Stimulated activated naive B cell treated with anti-CD40 and anti-IgM and Interleukin-4, amounts not matched to agents 10 μg/mL and 1 μg/mL and 100 μg/mL, for 72 hours (primary cell): ENCODE measurements at regions not wholly inside any gene's neighbourhood (a gene's known extent, or its start where the extent isn't known, plus 50 kb on each side); places are given as distances from the start of the nearest gene placed in this dataset.
"Not testable (repeated sequence)": the region's sequence is repeated elsewhere in the genome, so short reads cannot be mapped to it uniquely, and the experiment has no call there.

Experiments
- ATAC-seq, 2 donors: fragments of 150-1000 bp; cut with Tn5 transposase; replicated peaks; 2 replicates each; pipeline ENCODE4 v1.10.0; 2021; ENCODE audit warnings: moderate library complexity in 1 of 2
- DNase-seq: peaks from one replicate; pipeline ENCODE4 v3.0.0; 2021
- H3K27ac Mint-ChIP-seq: one replicate; pipeline ENCODE4 v1.8.0; 2022; ENCODE audit warnings: mild to moderate bottlenecking, mixed read lengths
- H3K27me3 Mint-ChIP-seq, 2 donors: one replicate each; pipeline ENCODE4 v1.8.0; 2022; ENCODE audit warnings: mixed read lengths in 2 of 2
- H3K36me3 Mint-ChIP-seq, 2 donors: one replicate each; pipeline ENCODE4 v1.8.0; 2022; ENCODE audit warnings: mixed read lengths in 2 of 2, mild to moderate bottlenecking in 1 of 2
- H3K4me1 Mint-ChIP-seq, 2 donors: one replicate each; pipeline ENCODE4 v1.8.0; 2022; ENCODE audit warnings: mixed read lengths in 2 of 2, mild to moderate bottlenecking in 1 of 2
- H3K4me3 Mint-ChIP-seq, 2 donors: one replicate each; pipeline ENCODE4 v1.8.0; 2022; ENCODE audit warnings: mild to moderate bottlenecking in 2 of 2, mixed read lengths in 2 of 2, moderate library complexity in 1 of 2
- H3K9me3 Mint-ChIP-seq, 2 donors: one replicate each; pipeline ENCODE4 v1.8.0; 2022; ENCODE audit warnings: mixed read lengths in 2 of 2, mild to moderate bottlenecking in 1 of 2

- Mint-ChIP-seq H3K4me1 (no peaks in the 10 kb centered on the region), H3K27ac (no peak overlapping the region), H3K9me3 (peaks cover 11% of the 10 kb centered on the region in 2 donors), H3K36me3 (no peaks in the 10 kb centered on the region), H3K27me3 (peaks cover 5 to 6% of the 10 kb centered on the region in 2 donors), H3K4me3 (no peak overlapping the region)
- no peak for DNase-seq
- ATAC-seq, result no peak
Measured at GRCh38 chr11:130655300-130655699, 206.9 kb downstream of the ADAMTS15 start.

- Mint-ChIP-seq H3K9me3 (peaks cover 0 to 2% of the 10 kb centered on the region in 2 donors), H3K27me3 (no peaks in the 10 kb centered on the region), H3K36me3 (no peaks in the 10 kb centered on the region), H3K27ac (no peak overlapping the region), H3K4me1 (no peaks in the 10 kb centered on the region), H3K4me3 (no peak overlapping the region)
- ATAC-seq, result no peak
- no peak for DNase-seq
Measured at GRCh38 chr11:130666781-130667251, 218.4 kb downstream of the ADAMTS15 start.

DNA sequence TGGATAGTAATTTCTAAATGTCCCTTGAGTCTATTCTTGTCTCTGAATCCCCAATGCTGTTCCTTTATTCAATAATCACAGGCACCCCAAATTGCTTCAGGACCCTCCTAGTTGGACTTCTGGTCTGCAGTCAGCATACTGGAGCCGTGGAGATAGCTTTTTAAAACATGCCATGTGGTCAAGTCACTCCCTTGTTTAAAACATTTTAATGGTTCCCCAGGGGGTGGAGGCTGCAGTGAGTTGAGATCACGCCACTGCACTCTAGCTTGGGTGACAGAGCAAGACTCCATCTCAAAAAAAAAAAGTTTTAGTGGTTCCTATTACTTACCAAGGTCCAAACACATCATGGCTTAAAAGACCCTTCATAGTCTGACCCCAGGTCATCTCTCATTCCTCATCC lies 220.3 kb downstream of the ADAMTS15 start:
- no peak overlapping the region for H3K4me3 Mint-ChIP-seq
- H3K4me1 Mint-ChIP-seq, result no peaks in the 10 kb centered on the region
- no peak overlapping the region for H3K27ac Mint-ChIP-seq
- no peaks in the 10 kb centered on the region for H3K36me3 Mint-ChIP-seq
- H3K27me3 Mint-ChIP-seq, result no peaks in the 10 kb centered on the region
- no peak for ATAC-seq
- H3K9me3 Mint-ChIP-seq, result peaks cover 0 to 2% of the 10 kb centered on the region in 2 donors
- DNase-seq, result no peak

DNA sequence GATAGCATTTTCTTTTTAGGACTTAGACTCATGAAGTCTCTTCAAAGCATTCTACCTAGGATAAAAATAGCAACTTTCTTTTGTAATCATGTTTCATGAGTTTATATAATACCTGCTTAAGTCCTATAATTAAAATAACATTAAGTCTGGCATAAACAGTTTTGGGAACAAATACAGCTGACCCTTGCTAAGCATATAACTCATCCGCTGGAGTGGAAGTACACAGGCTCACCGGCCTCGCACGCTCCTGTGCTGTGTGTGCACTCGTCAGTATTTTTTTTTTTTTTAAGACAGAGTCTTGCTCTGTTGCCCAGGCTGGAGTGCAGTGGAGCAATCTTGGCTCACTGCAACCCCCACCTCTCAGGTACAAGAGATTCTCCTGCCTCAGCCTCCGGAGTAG lies 221.8 kb downstream of the ADAMTS15 start:
- H3K9me3 Mint-ChIP-seq, result peaks cover 0 to 2% of the 10 kb centered on the region in 2 donors
- H3K27me3 Mint-ChIP-seq, result no peaks in the 10 kb centered on the region
- H3K4me3 Mint-ChIP-seq, result no peak overlapping the region
- no peaks in the 10 kb centered on the region for H3K4me1 Mint-ChIP-seq
- H3K36me3 Mint-ChIP-seq, result no peaks in the 10 kb centered on the region
- DNase-seq (no peak), ATAC-seq (no peak)
- no peak overlapping the region for H3K27ac Mint-ChIP-seq

- Mint-ChIP-seq H3K36me3 (no peaks in the 10 kb centered on the region), H3K4me3 (no peak overlapping the region), H3K9me3 (peaks cover 0 to 2% of the 10 kb centered on the region in 2 donors), H3K27me3 (no peaks in the 10 kb centered on the region), H3K27ac (no peak overlapping the region), H3K4me1 (no peaks in the 10 kb centered on the region)
- no peak for DNase-seq
- no peak for ATAC-seq
Measured at GRCh38 chr11:130671801-130672700, 223.6 kb downstream of the ADAMTS15 start.

- no peak overlapping the region for H3K27ac Mint-ChIP-seq
- no peaks in the 10 kb centered on the region for H3K27me3 Mint-ChIP-seq
- no peak overlapping the region for H3K4me3 Mint-ChIP-seq
- DNase-seq, result no peak
- H3K4me1 Mint-ChIP-seq, result no peaks in the 10 kb centered on the region
- no peak for ATAC-seq
- no peaks in the 10 kb centered on the region for H3K36me3 Mint-ChIP-seq
- peaks cover 0 to 2% of the 10 kb centered on the region in 2 donors for H3K9me3 Mint-ChIP-seq
Measured at GRCh38 chr11:130672911-130673310, 224.5 kb downstream of the ADAMTS15 start.

GRCh38 chr11:130673698-130674097 lies 225.3 kb downstream of the ADAMTS15 start:
- Mint-ChIP-seq H3K4me3 (no peak overlapping the region), H3K27ac (no peak overlapping the region), H3K36me3 (no peaks in the 10 kb centered on the region), H3K9me3 (peaks cover 1 to 4% of the 10 kb centered on the region in 2 donors), H3K27me3 (no peaks in the 10 kb centered on the region), H3K4me1 (no peaks in the 10 kb centered on the region)
- ATAC-seq (no peak), DNase-seq (no peak)

GRCh38 chr11:130674686-130675308 lies 226.4 kb downstream of the ADAMTS15 start:
- ATAC-seq, result no peak

DNA sequence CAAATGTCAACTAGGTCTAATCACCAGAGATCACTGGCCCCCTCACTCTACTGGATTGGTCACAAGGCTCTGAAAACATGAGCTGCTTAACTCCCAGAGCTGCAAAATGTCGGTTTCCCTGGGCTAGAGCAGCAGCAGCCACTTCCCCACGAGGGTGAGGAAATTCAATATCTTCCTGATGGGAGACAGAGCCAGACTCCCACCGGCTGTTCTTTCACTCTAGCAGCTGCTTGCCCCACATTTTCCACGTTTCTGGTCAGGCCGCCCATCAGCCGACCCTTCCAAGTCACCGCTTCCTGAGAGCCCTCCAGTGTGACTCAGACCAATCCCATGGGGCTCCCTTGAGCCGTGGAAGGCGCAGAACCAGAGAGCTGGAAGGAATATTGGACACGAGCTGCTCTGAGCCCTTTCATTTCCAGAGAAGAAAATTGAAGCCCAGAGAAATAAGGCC lies 227.0 kb downstream of the ADAMTS15 start:
- Mint-ChIP-seq H3K36me3 (no peaks in the 10 kb centered on the region), H3K4me1 (no peaks in the 10 kb centered on the region), H3K9me3 (peaks cover 11 to 13% of the 10 kb centered on the region in 2 donors), H3K4me3 (no peak overlapping the region), H3K27ac (no peak overlapping the region), H3K27me3 (no peaks in the 10 kb centered on the region)
- no peak for DNase-seq
- no peak for ATAC-seq

More at GRCh38 chr11:130674686-130675308, 226.4 kb downstream of the ADAMTS15 start:
- H3K27me3 Mint-ChIP-seq, result no peaks in the 10 kb centered on the region
- H3K9me3 Mint-ChIP-seq, result peaks cover 9 to 12% of the 10 kb centered on the region in 2 donors
- H3K4me1 Mint-ChIP-seq, result no peaks in the 10 kb centered on the region
- H3K36me3 Mint-ChIP-seq, result no peaks in the 10 kb centered on the region
- no peak overlapping the region for H3K27ac Mint-ChIP-seq
- H3K4me3 Mint-ChIP-seq, result no peak overlapping the region
- DNase-seq, result no peak

DNA sequence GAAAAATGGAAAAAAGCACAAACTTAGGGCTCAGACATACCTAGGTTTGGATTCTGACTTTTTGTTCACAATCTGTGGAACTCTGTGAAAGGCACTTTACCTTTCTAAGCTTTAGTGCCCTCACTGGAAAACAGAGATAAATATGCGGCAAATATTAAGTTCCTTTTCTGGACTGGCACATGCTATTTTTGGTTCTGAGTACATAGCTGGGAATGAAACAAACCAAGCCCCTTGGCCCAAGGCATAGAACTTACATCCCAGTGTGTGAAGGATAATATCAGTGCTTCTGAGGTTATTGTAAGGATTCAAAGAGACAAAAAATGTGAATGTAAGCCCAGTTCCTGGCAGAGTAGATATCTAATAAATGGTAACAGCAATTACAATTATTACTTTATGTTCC lies 227.5 kb downstream of the ADAMTS15 start:
- no peak for DNase-seq
- no peak overlapping the region for H3K27ac Mint-ChIP-seq
- no peaks in the 10 kb centered on the region for H3K4me1 Mint-ChIP-seq
- no peak for ATAC-seq
- H3K27me3 Mint-ChIP-seq, result no peaks in the 10 kb centered on the region
- peaks cover 14 to 16% of the 10 kb centered on the region in 2 donors for H3K9me3 Mint-ChIP-seq
- H3K36me3 Mint-ChIP-seq, result no peaks in the 10 kb centered on the region
- H3K4me3 Mint-ChIP-seq, result no peak overlapping the region

GRCh38 chr11:130677486-130678153 lies 229.2 kb downstream of the ADAMTS15 start:
- no peak for DNase-seq
- Mint-ChIP-seq H3K27ac (no peak overlapping the region), H3K4me1 (no peaks in the 10 kb centered on the region), H3K27me3 (no peaks in the 10 kb centered on the region), H3K9me3 (peaks cover 18 to 20% of the 10 kb centered on the region in 2 donors), H3K4me3 (no peak overlapping the region), H3K36me3 (no peaks in the 10 kb centered on the region)
- ATAC-seq, result no peak

- no peak for ATAC-seq
- no peak for DNase-seq
- Mint-ChIP-seq H3K36me3 (no peaks in the 10 kb centered on the region), H3K27ac (no peak overlapping the region), H3K9me3 (peaks cover 22 to 24% of the 10 kb centered on the region in 2 donors), H3K4me3 (no peak overlapping the region), H3K4me1 (no peaks in the 10 kb centered on the region), H3K27me3 (peaks cover 0 to under 1% of the 10 kb centered on the region in 2 donors)
Measured at GRCh38 chr11:130679247-130679646, 230.8 kb downstream of the ADAMTS15 start.

- H3K4me1 Mint-ChIP-seq, result not testable (repeated sequence)
Measured at GRCh38 chr11:130682471-130682870, 233.8 kb downstream of the SNX19 start.

GRCh38 chr11:130689222-130689908 lies 226.9 kb downstream of the SNX19 start:
- DNase-seq (no peak), ATAC-seq (no peak)
- Mint-ChIP-seq H3K4me1 (no peaks in the 10 kb centered on the region), H3K9me3 (peaks cover 2 to 7% of the 10 kb centered on the region in 2 donors), H3K36me3 (no peaks in the 10 kb centered on the region), H3K27ac (no peak overlapping the region), H3K27me3 (peaks cover 0 to 5% of the 10 kb centered on the region in 2 donors), H3K4me3 (no peak overlapping the region)

More at GRCh38 chr11:130682471-130682870, 233.8 kb downstream of the SNX19 start:
- H3K27ac Mint-ChIP-seq, H3K4me3 Mint-ChIP-seq, ATAC-seq, DNase-seq, H3K27me3 Mint-ChIP-seq, H3K36me3 Mint-ChIP-seq: not testable (repeated sequence)
- H3K9me3 Mint-ChIP-seq, result peaks cover 22 to 26% of the 10 kb centered on the region in 2 donors
